Hepatocyte (in vitro differentiated cells): ENCODE measurements at regions not wholly inside any gene's neighbourhood (a gene's known extent, or its start where the extent isn't known, plus 50 kb on each side); places are given as distances from the start of the nearest gene placed in this dataset.

Experiments used
- CTCF ChIP-seq: fragments of 200-600 bp; sonication (generic); IDR thresholded peaks from 2 replicates; pipeline ENCODE4 v1.5.1; 2016; ENCODE audit warnings: antibody characterized with exemption, mild to moderate bottlenecking; ENCODE audit not compliant: poor library complexity
- EZH2 ChIP-seq: fragments of 200-600 bp; sonication (generic); IDR thresholded peaks from 2 replicates; pipeline ENCODE4 v1.6.1; 2016; ENCODE audit warnings: antibody characterized with exemption, mild to moderate bottlenecking, borderline replicate concordance
- EZH2phosphoT487 ChIP-seq: fragments of 200-600 bp; sonication (generic); IDR thresholded peaks from one replicate; pipeline ENCODE4 v1.6.1; 2018; ENCODE audit warnings: antibody characterized with exemption, mild to moderate bottlenecking, low read depth, moderate library complexity; ENCODE audit not compliant: unreplicated experiment, severe bottlenecking

DNA sequence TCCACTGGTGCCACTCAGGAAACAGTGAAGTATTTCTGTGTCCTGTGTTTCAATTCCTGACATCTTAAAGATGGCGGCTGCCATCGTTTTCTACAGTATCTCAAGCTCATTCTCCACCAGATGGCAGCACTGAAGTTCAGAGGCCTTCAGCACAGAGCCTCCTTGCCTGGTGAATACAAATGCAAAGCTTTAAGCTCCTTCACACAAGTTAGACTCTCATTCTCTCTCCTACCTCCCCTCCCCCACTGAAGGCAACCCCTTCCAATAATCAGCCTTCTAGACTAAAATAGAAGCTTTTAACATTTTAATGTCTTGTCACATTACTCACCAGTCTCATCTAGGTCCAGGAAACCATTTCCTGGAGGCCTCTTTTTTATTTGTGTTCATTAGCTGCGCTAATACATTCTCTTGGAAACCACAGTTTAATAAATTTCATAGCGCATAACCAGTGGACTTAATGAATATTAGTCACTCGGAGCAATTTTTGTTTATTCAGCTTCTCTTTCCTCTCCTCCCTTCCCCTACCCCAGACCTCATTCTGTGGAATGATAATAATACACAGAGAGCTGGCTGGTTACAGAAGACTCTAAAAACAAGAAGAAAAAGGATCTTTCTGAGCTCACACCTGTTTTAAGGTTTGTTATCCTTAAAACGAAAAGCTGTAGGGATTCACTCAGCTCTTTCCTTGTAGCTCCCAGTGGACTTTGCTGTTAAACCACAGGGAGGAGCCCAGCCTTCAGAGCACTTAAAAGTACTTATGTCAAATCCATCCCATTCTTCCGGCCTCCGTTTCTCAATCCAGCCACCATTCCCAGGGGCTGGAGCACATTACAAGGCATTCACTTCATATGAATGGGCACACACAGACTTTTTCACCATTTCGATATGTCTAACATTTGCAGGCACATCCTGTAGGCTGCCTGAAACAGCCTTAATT lies 384.9 kb downstream of the HLX start:
- TF ChIP-seq EZH2 (no peak), CTCF (peak; percentile 57), EZH2phosphoT487 (no peak)
